Kidney (tissue), 13 donors: ENCODE measurements at regions not wholly inside any gene's neighbourhood (a gene's known extent, or its start where the extent isn't known, plus 50 kb on each side); places are given as distances from the start of the nearest gene placed in this dataset.

ENCODE experiments used
- DNase-seq, 5 donors: peaks; one replicate each; pipeline ENCODE4 v3.0.0-alpha.2; 2013 to 2020
- FAIRE-seq: peaks from 2 replicates; lab custom pipeline; 2012; peaks lifted over from hg19 to GRCh38; lab: Jason Lieb, UNC
- H3K27ac ChIP-seq, 2 donors: one replicate each; pipeline ENCODE4 v1.7.0; 2013; ENCODE audit warnings: low read depth in 2 of 2, low read length in 2 of 2, inconsistent platforms in 1 of 2
- H3K27me3 ChIP-seq: one replicate; pipeline ENCODE4 v1.7.1; 2013; ENCODE audit warnings: low read length, inconsistent platforms; ENCODE audit not compliant: control insufficient read depth, insufficient read depth
- H3K36me3 ChIP-seq, 3 donors: one replicate each; pipeline versions ENCODE4 v1.7.0 to v1.7.1; 2013; ENCODE audit warnings: low read length in 3 of 3, control low read depth in 1 of 3, inconsistent platforms in 1 of 3; ENCODE audit not compliant: insufficient read depth in 3 of 3, control insufficient read depth in 2 of 3
- H3K4me1 ChIP-seq, 3 donors: one replicate each; pipeline versions ENCODE4 v1.7.0 to v1.7.1; 2013; ENCODE audit warnings: low read length in 3 of 3, inconsistent platforms in 1 of 3, low read depth in 1 of 3; ENCODE audit not compliant: control insufficient read depth in 2 of 3, insufficient read depth in 2 of 3
- H3K4me3 ChIP-seq, 3 donors: one replicate each; pipeline versions ENCODE4 v1.7.0 to v1.8.1; 2013; ENCODE audit warnings: low read length in 3 of 3, control low read depth in 1 of 3, inconsistent platforms in 1 of 3
- H3K9ac ChIP-seq, 3 donors: one replicate each; pipeline versions ENCODE4 v1.7.0 to v1.7.1; 2013; ENCODE audit warnings: low read length in 3 of 3, control low read depth in 1 of 3, inconsistent platforms in 1 of 3
- H3K9me3 ChIP-seq, 3 donors: one replicate each; pipeline versions ENCODE4 v1.7.0 to v1.7.1; 2013; ENCODE audit warnings: low read length in 3 of 3, control low read depth in 1 of 3, inconsistent platforms in 1 of 3; ENCODE audit not compliant: control insufficient read depth in 2 of 3, insufficient read depth in 1 of 3
- intact Hi-C: fragments of 100-400 bp; cut with DNase I; formaldehyde crosslinking; loops from one replicate; pipeline ENCODE4 v1.11.1; 2022
- TF ChIP-seq, protein P1 (sequence below): IDR thresholded peaks from 3 replicates; pipeline ENCODE4 v1.5.1; 2012; ENCODE audit warnings: mild to moderate bottlenecking, moderate library complexity, borderline replicate concordance; ENCODE audit not compliant: insufficient read depth; ENCODE audit errors: extremely low read depth
- donor health status: control.
- donor health status: control.
- donor health status: control.
- donor health status: control.
- donor health status: control.
- donor health status: DM: yes; HTN: yes; CAD: no.
- donor health status: Normal renal cell carcinoma (clear cell type).

GRCh38 chr2:774436-774835 is 97.2 kb upstream of the TMEM18 start:
- TF ChIP-seq, protein P1, sequence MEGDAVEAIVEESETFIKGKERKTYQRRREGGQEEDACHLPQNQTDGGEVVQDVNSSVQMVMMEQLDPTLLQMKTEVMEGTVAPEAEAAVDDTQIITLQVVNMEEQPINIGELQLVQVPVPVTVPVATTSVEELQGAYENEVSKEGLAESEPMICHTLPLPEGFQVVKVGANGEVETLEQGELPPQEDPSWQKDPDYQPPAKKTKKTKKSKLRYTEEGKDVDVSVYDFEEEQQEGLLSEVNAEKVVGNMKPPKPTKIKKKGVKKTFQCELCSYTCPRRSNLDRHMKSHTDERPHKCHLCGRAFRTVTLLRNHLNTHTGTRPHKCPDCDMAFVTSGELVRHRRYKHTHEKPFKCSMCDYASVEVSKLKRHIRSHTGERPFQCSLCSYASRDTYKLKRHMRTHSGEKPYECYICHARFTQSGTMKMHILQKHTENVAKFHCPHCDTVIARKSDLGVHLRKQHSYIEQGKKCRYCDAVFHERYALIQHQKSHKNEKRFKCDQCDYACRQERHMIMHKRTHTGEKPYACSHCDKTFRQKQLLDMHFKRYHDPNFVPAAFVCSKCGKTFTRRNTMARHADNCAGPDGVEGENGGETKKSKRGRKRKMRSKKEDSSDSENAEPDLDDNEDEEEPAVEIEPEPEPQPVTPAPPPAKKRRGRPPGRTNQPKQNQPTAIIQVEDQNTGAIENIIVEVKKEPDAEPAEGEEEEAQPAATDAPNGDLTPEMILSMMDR, result no peak
- Histone ChIP-seq H3K4me1 (no peaks in the 10 kb centered on the region), H3K9me3 (no peaks in the 10 kb centered on the region), H3K36me3 (no peaks in the 10 kb centered on the region), H3K4me3 (no peak overlapping the region), H3K27ac (no peak overlapping the region), H3K9ac (no peak overlapping the region), H3K27me3 (no peaks in the 10 kb centered on the region)
- no peak for DNase-seq
- intact Hi-C loops, result no loop called here
- FAIRE-seq, result no peak

DNA sequence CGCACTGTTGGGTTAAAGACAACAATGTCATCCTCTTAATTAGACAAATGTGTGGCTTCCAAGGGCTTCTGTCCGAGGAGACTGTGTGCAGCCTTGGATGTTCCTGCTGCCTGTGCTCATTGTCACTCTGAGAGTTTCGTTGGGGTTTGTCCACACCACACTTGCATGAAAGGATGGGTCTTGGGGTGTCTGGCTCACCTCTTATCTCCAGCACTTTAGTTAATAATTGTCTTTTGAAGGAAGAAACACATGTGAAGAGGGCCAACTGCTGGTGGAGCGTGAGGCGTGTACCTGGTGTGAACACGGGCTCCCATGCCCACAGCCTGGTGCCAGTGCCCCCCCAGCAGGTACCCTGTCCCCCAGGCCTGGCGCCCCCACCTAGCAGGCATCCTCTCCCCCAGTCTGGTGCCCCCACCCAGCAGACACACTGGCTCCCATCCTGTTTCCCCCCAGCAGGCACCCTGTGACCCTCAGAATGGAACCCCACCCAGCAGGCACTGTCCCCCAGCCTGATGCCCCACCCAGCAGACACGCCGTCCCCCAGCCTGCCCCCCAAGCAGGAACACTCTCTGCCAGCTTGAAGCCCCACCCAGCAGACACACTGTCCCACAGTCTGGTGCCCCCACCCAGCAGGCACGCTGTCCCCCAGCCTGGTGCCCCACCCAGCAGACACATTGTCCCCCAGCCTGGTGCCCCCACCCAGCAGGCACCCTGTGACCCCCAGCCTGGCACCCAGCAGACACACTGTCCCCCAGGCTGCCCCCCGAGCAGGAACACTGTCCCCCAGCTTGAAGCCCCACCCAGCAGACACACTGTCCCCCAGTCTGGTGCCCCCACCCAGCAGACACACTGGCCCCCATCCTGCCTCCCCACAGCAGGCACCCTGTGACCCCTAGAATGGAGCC is 96.3 kb upstream of the TMEM18 start:
- Histone ChIP-seq H3K27me3 (no peaks in the 10 kb centered on the region), H3K36me3 (no peaks in the 10 kb centered on the region), H3K9me3 (no peaks in the 10 kb centered on the region), H3K9ac (no peak overlapping the region), H3K4me1 (no peaks in the 10 kb centered on the region), H3K4me3 (no peak overlapping the region), H3K27ac (no peak overlapping the region)
- intact Hi-C loops, result no loop called here
- DNase-seq (no peak), FAIRE-seq (no peak)
- TF ChIP-seq, protein P1, result no peak

GRCh38 chr2:771538-771937 is 94.3 kb upstream of the TMEM18 start:
- no peaks in the 10 kb centered on the region for H3K27me3 ChIP-seq
- FAIRE-seq (no peak), DNase-seq (no peak)
- no peaks in the 10 kb centered on the region for H3K9me3 ChIP-seq
- H3K9ac ChIP-seq, result no peak overlapping the region
- intact Hi-C loops, result no loop called here
- H3K4me1 ChIP-seq, result no peaks in the 10 kb centered on the region
- H3K27ac ChIP-seq, result no peak overlapping the region
- H3K36me3 ChIP-seq, result no peaks in the 10 kb centered on the region
- TF ChIP-seq, protein P1, result no peak
- H3K4me3 ChIP-seq, result no peak overlapping the region
